NCI-H2081 (cell line): ENCODE measurements at regions not wholly inside any gene's neighbourhood (a gene's known extent, or its start where the extent isn't known, plus 50 kb on each side); places are given as distances from the start of the nearest gene placed in this dataset.
"Not testable (repeated sequence)": the region's sequence is repeated elsewhere in the genome, so short reads cannot be mapped to it uniquely, and the experiment has no call there.

Experiments
- DNase-seq, 2 experiments: peaks; one replicate each; lab custom pipeline; 2025; lab: John Stamatoyannopoulos, UW

GRCh38 chr21:31455506-31455905 is 111.4 kb upstream of the TIAM1 start:
- DNase-seq = no peak

GRCh38 chr21:31450980-31451379 is 106.9 kb upstream of the TIAM1 start:
- DNase-seq = no peak

- no peak for DNase-seq
Observed at GRCh38 chr21:31449921-31450535, 106.0 kb upstream of the TIAM1 start.

- DNase-seq = no peak
Observed at GRCh38 chr21:31448496-31448895, 104.4 kb upstream of the TIAM1 start.

GRCh38 chr21:31447505-31447904 is 103.4 kb upstream of the TIAM1 start:
- no peak for DNase-seq

- DNase-seq = no peak
Observed at GRCh38 chr21:31446226-31446855, 102.3 kb upstream of the TIAM1 start.

- DNase-seq = no peak
Observed at GRCh38 chr21:31445137-31445536, 101.1 kb upstream of the TIAM1 start.

- DNase-seq = no peak
Observed at GRCh38 chr21:31443736-31444521, 99.9 kb upstream of the TIAM1 start.

- DNase-seq = no peak
Observed at GRCh38 chr21:31442339-31442738, 98.3 kb upstream of the TIAM1 start.

GRCh38 chr21:31429506-31429905 is 85.4 kb upstream of the TIAM1 start:
- DNase-seq = no peak

GRCh38 chr21:31426235-31426797 is 82.3 kb upstream of the TIAM1 start:
- no peak for DNase-seq

GRCh38 chr21:31425138-31425537 is 81.1 kb upstream of the TIAM1 start:
- DNase-seq = no peak

- DNase-seq = no peak
Observed at GRCh38 chr21:31424058-31424457, 80.0 kb upstream of the TIAM1 start.

- DNase-seq = no peak
Observed at GRCh38 chr21:31420988-31421387, 76.9 kb upstream of the TIAM1 start.

- DNase-seq = no peak
Observed at GRCh38 chr21:31420354-31420753, 76.3 kb upstream of the TIAM1 start.

- no peak for DNase-seq
Observed at GRCh38 chr21:31418377-31419001, 74.4 kb upstream of the TIAM1 start.

- DNase-seq = not testable (repeated sequence)
Observed at GRCh38 chr21:31417214-31417613, 73.2 kb upstream of the TIAM1 start.

- DNase-seq = no peak
Observed at GRCh38 chr21:31416465-31416864, 72.4 kb upstream of the TIAM1 start.

- no peak for DNase-seq
Observed at GRCh38 chr21:31414263-31415000, 70.4 kb upstream of the TIAM1 start.

- DNase-seq = no peak
Observed at GRCh38 chr21:31413698-31414097, 69.6 kb upstream of the TIAM1 start.

- no peak for DNase-seq
Observed at GRCh38 chr21:31410499-31411131, 66.6 kb upstream of the TIAM1 start.
